ENCODE measurements at regions not wholly inside any gene's neighbourhood (a gene's known extent, or its start where the extent isn't known, plus 50 kb on each side); places are given as distances from the start of the nearest gene placed in this dataset.
"Not testable (repeated sequence)": the region's sequence is repeated elsewhere in the genome, so short reads cannot be mapped to it uniquely, and the experiment has no call there.

DNA sequence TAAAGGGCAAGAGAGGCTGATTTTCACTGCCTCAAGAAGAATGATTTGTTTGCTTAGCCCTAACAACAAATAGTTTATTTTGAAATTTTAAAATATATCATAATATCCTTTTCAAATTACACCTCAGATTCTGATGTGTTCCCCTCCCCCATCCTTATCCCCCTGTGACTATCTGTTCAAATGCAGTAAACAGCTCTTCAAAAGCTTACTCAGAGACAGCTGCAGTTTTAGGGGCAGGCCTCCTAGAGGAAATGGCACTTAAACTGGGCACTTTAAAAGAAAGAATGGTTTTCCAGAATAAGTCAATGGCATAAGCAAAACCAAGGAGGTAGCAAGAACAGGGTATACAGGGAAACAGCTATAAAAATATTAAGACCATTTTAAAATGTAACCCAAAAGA lies 118.6 kb upstream of the UST start:
- intact Hi-C loops (cut with micrococcal nuclease) = no loop called here
- no peak overlapping the region for H3K4me3 Mint-ChIP-seq
- DNase-seq (no peak), ATAC-seq (ENCODE audit: low read depth) (no peak)
- no peaks in the 10 kb centered on the region for H3K27me3 Mint-ChIP-seq
- ChIA-PET POLR2A (interaction anchor here (0.8 to 0.9 kb wide), 2 partner anchors 10 to 50 kb away, joined by 3 to 4 read pairs; no protein-coding TSS in a partner anchor), CTCF (interaction anchor here (0.6 to 0.9 kb wide), 3 partner anchors 9 to 1045 kb away, joined by 3 to 4 read pairs (median 3); no protein-coding TSS in a partner anchor)
- no peak overlapping the region for H3K27ac Mint-ChIP-seq
- H3K9me3 Mint-ChIP-seq = no peaks in the 10 kb centered on the region
- H3K36me3 Mint-ChIP-seq (ENCODE audit: low read depth) = no peaks in the 10 kb centered on the region
- H3K4me1 Mint-ChIP-seq = peaks cover 18% of the 10 kb centered on the region
- TF ChIP-seq, protein P1, sequence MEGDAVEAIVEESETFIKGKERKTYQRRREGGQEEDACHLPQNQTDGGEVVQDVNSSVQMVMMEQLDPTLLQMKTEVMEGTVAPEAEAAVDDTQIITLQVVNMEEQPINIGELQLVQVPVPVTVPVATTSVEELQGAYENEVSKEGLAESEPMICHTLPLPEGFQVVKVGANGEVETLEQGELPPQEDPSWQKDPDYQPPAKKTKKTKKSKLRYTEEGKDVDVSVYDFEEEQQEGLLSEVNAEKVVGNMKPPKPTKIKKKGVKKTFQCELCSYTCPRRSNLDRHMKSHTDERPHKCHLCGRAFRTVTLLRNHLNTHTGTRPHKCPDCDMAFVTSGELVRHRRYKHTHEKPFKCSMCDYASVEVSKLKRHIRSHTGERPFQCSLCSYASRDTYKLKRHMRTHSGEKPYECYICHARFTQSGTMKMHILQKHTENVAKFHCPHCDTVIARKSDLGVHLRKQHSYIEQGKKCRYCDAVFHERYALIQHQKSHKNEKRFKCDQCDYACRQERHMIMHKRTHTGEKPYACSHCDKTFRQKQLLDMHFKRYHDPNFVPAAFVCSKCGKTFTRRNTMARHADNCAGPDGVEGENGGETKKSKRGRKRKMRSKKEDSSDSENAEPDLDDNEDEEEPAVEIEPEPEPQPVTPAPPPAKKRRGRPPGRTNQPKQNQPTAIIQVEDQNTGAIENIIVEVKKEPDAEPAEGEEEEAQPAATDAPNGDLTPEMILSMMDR (IDR thresholded peaks at IDR 0.05) = no peak

DNA sequence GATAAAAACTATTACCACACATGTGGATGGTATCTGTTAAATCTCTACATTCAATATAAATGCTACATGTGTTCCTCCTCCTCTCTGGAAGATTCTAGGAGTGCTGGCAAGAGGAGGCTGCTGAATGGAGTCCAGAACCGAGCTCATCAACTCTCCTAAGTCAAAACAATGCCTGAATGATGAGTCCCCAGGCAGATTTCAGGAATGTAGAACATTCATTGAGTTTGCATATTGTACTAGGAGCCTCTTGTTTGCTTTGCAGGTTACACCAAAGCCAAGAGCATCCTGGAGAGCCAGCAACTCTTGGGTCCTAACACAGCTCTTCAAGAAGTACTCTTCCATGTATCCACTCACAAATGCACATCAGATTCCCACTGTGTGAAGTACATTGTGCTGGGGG lies 117.6 kb upstream of the UST start:
- Mint-ChIP-seq H3K4me1 (peaks cover 18% of the 10 kb centered on the region), H3K36me3 (ENCODE audit: low read depth) (no peaks in the 10 kb centered on the region), H3K9me3 (no peaks in the 10 kb centered on the region), H3K4me3 (no peak overlapping the region), H3K27ac (no peak overlapping the region), H3K27me3 (no peaks in the 10 kb centered on the region)
- no peak for DNase-seq
- POLR2A ChIA-PET = interaction anchor here (0.8 kb wide), 1 partner anchor 51 kb away, joined by 3 read pairs; no protein-coding TSS in a partner anchor
- CTCF ChIA-PET = interaction anchor here (0.9 kb wide), 1 partner anchor 8 kb away, joined by 3 read pairs; no protein-coding TSS in a partner anchor
- TF ChIP-seq, protein P1 (IDR thresholded peaks at IDR 0.05) = no peak
- no peak for ATAC-seq (ENCODE audit: low read depth)
- intact Hi-C loops (cut with micrococcal nuclease) = no loop called here

DNA sequence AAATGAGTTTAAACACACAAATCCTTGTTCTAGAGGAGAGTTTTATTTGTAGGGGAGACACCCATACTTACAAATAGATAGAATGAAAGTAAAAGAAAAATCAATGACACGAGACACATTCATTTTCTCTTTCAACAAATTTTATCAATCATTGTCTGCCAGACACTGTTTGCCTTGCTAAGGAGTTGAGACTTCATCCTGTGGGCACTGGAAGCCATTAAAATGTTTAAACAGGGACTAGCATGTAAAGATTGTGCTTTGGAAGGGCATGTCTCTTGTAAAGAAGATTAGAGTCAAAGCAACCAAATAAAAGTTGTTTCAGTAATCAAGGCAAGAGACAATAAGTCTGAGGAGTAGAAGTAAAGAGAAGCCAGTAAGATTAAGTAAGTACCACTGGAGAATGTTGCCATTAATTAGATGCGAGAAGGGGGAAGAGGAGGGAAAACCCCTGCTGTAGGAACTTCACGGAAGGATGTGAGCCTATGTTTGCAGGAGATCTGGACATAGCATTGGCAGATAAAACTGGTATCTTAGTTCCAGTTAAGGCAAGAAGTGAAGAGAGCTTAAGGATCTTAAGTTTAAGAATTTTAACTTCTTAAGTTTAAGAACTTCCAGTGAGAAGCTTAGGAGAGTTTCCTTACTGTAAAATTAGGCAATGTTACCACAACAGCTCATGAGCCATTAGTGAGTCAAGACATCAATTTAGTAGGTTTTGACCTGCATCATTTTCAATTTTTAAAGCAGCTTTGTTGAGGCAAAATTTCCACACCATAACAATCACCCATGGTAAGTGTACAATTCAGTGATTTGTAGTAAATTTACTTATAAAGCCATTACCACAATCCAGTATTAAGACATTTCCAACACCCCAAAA lies 117.0 kb upstream of the UST start:
- Mint-ChIP-seq H3K4me1 (peaks cover 18% of the 10 kb centered on the region), H3K36me3 (ENCODE audit: low read depth) (no peaks in the 10 kb centered on the region), H3K27ac (peak overlapping the region; percentile 9), H3K27me3 (no peaks in the 10 kb centered on the region), H3K4me3 (peak overlapping the region; percentile 2), H3K9me3 (no peaks in the 10 kb centered on the region)
- intact Hi-C loops (cut with micrococcal nuclease) = no loop called here
- ChIA-PET POLR2A (interaction anchor here (0.5 to 0.8 kb wide), 2 partner anchors 19 to 130 kb away, joined by 3 to 4 read pairs; no protein-coding TSS in a partner anchor), CTCF (no interaction called here)
- no peak for DNase-seq
- ATAC-seq (ENCODE audit: low read depth) = peak; percentile 62
- TF ChIP-seq, protein P1 (IDR thresholded peaks at IDR 0.05) = no peak

DNA sequence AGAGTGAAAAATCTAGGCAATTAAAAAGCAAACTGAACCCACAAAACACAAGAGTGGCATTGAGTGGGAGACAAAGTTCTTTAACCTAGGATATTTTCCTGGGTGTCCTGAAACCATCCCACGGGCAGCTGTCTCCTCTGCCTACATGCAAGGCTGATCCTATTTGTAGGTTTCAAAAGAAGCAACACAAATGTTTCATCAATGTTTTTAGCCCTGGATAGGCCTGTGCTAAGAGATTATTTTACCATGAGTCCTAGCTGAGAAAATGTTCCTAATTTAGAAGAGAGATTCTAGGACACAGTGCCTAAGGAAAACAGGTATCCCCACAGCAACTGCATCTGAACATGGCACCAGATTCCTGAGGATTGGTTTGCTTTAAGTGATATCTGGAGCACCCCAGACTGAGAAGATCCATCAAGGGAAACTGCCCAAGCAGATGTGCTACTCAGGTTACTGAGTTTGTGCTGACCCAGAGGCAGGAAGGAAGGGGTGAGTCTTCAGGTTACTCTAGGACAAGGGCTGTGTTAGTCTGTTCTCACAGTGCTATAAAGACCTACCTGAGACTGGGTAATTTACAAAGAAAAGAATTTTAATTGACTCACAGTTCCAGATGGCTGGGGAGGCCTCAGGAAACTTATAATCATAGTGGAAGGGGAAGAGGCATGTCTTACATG lies 111.6 kb upstream of the UST start:
- ATAC-seq (ENCODE audit: low read depth) (no peak), DNase-seq (no peak)
- Mint-ChIP-seq H3K27ac (peak overlapping the region; percentile 43), H3K4me3 (no peak overlapping the region), H3K9me3 (no peaks in the 10 kb centered on the region), H3K4me1 (peaks cover 19% of the 10 kb centered on the region), H3K27me3 (no peaks in the 10 kb centered on the region), H3K36me3 (ENCODE audit: low read depth) (no peaks in the 10 kb centered on the region)
- POLR2A ChIA-PET = no interaction called here
- CTCF ChIA-PET = no interaction called here
- intact Hi-C loops (cut with micrococcal nuclease) = no loop called here
- TF ChIP-seq, protein P1 (IDR thresholded peaks at IDR 0.05) = no peak

DNA sequence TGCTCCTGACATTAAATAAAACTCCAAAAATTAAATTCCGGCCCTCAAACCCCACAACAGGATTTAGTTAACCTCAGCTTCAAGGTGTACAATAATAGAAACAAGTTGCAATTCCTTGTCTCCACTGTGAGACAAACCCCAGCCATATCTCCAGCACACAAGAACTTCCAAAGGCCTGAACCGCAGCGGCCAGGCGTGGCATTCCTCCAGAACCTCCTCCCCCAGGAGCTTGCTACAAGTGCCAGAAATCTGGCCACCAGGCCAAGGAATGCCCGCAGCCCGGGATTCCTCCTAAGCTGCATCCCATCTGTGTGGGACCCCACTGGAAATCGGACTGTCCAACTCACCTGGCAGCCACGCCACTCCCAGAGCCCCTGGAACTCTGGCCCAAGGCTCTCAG lies 105.0 kb upstream of the UST start:
- H3K27ac Mint-ChIP-seq; ATAC-seq (ENCODE audit: low read depth); intact Hi-C loops (cut with micrococcal nuclease); CTCF ChIA-PET; H3K9me3 Mint-ChIP-seq; H3K27me3 Mint-ChIP-seq; H3K36me3 Mint-ChIP-seq (ENCODE audit: low read depth); DNase-seq; POLR2A ChIA-PET; H3K4me3 Mint-ChIP-seq: not testable (repeated sequence)
- H3K4me1 Mint-ChIP-seq = peaks cover 13% of the 10 kb centered on the region

DNA sequence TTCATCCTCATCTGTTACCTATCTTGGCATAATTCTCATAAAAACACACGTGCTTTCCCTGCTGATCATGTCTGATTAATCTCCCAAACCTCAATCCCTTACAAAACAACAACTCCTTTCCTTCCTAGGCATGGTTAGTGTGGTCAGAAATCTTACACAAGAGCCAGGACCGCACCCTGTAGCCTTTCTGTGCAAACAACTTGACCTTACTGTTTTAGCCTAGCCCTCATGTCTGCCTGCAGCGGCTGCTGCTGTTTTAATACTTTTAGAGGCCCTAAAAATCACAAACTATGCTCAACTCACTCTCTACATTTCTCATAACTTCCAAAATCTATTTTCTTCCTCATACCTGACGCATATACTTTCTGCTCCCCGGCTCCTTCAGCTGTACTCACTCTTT lies 103.6 kb upstream of the UST start:
- H3K36me3 Mint-ChIP-seq (ENCODE audit: low read depth); ATAC-seq (ENCODE audit: low read depth); DNase-seq; H3K27ac Mint-ChIP-seq; H3K9me3 Mint-ChIP-seq; intact Hi-C loops (cut with micrococcal nuclease); CTCF ChIA-PET; H3K4me3 Mint-ChIP-seq; POLR2A ChIA-PET; H3K4me1 Mint-ChIP-seq; H3K27me3 Mint-ChIP-seq: not testable (repeated sequence)

DNA sequence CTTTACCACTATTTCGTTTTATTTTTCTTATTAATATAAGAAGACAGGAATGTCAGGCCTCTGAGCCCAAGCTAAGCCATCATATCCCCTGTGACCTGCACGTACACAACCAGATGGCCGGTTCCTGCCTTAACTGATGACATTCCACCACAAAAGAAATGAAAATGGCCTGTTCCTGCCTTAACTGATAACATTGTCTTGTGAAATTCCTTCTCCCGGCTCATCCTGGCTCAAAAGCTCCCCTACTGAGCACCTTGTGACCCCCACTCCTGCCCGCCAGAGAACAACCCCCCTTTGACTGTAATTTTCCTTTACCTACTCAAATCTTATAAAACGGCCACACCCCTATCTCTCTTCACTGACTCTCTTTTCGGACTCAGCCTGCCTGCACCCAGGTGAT lies 101.8 kb upstream of the UST start:
- H3K9me3 Mint-ChIP-seq; H3K27ac Mint-ChIP-seq; ATAC-seq (ENCODE audit: low read depth); CTCF ChIA-PET; H3K4me3 Mint-ChIP-seq; DNase-seq; H3K27me3 Mint-ChIP-seq; H3K36me3 Mint-ChIP-seq (ENCODE audit: low read depth): not testable (repeated sequence)
- H3K4me1 Mint-ChIP-seq = peaks cover 23% of the 10 kb centered on the region
- intact Hi-C loops (cut with micrococcal nuclease) = loop anchor here (5.0 kb wide), 2 partner anchors 37 to 38 kb away; no protein-coding TSS in a partner anchor
- POLR2A ChIA-PET = interaction anchor here (0.6 kb wide), 1 partner anchor 54 kb away, joined by 3 read pairs; no protein-coding TSS in a partner anchor

Measured in activated B cell treated with CpG ODN at 0.5 μM for 24 hours (primary cell).